Ishikawa (cell line): ENCODE measurements at regions not wholly inside any gene's neighbourhood (a gene's known extent, or its start where the extent isn't known, plus 50 kb on each side); places are given as distances from the start of the nearest gene placed in this dataset.

Experiments
- CEBPB ChIP-seq: IDR thresholded peaks from 2 replicates; pipeline ENCODE4 v1.6.1; 2012
- CREB1 ChIP-seq: IDR thresholded peaks from 2 replicates; pipeline ENCODE4 v1.6.1; 2012; ENCODE audit warnings: low read depth
- EGR1 ChIP-seq: IDR thresholded peaks from 2 replicates; pipeline ENCODE4 v1.6.1; 2012
- EP300 ChIP-seq: IDR thresholded peaks from 2 replicates; pipeline ENCODE4 v1.6.1; 2012; ENCODE audit warnings: borderline replicate concordance
- FOXM1 ChIP-seq: IDR thresholded peaks from 2 replicates; pipeline ENCODE4 v1.6.1; 2012; ENCODE audit warnings: low read depth, borderline replicate concordance
- NFIC ChIP-seq: IDR thresholded peaks from 2 replicates; pipeline ENCODE4 v1.6.1; 2012
- RAD21 ChIP-seq: IDR thresholded peaks from 2 replicates; pipeline ENCODE4 v1.6.1; 2012; ENCODE audit warnings: low read depth
- TAF1 ChIP-seq: IDR thresholded peaks from 2 replicates; pipeline ENCODE4 v1.6.1; 2012; ENCODE audit warnings: low read depth, mild to moderate bottlenecking
- TCF12 ChIP-seq: IDR thresholded peaks from 2 replicates; pipeline ENCODE4 v1.6.1; 2012; ENCODE audit warnings: low read depth
- TEAD4 ChIP-seq: IDR thresholded peaks from 2 replicates; pipeline ENCODE4 v1.6.1; 2012
- USF1 ChIP-seq: IDR thresholded peaks from 2 replicates; pipeline ENCODE4 v1.6.1; 2012
- YY1 ChIP-seq: IDR thresholded peaks from 2 replicates; pipeline ENCODE4 v1.6.1; 2012; ENCODE audit warnings: low read depth
- ZBTB7A ChIP-seq: IDR thresholded peaks from 2 replicates; pipeline ENCODE4 v1.6.1; 2012; ENCODE audit warnings: low read depth
- TF ChIP-seq, protein P1 (sequence below): IDR thresholded peaks from 2 replicates; pipeline ENCODE4 v1.6.1; 2012
- TF ChIP-seq, protein P2 (sequence below): IDR thresholded peaks from 2 replicates; pipeline ENCODE4 v1.6.1; 2012; ENCODE audit warnings: low read depth, mild to moderate bottlenecking

GRCh38 chr18:65458871-65459270 is 291.9 kb upstream of the CDH7 start:
- TF ChIP-seq YY1 (no peak), NFIC (no peak), TAF1 (no peak), EP300 (no peak), USF1 (no peak), TEAD4 (no peak), RAD21 (no peak), CREB1 (no peak), CEBPB (no peak), FOXM1 (no peak), ZBTB7A (no peak), TCF12 (no peak), EGR1 (no peak)
- TF ChIP-seq, protein P1, sequence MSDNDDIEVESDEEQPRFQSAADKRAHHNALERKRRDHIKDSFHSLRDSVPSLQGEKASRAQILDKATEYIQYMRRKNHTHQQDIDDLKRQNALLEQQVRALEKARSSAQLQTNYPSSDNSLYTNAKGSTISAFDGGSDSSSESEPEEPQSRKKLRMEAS, result no peak
- TF ChIP-seq, protein P2, sequence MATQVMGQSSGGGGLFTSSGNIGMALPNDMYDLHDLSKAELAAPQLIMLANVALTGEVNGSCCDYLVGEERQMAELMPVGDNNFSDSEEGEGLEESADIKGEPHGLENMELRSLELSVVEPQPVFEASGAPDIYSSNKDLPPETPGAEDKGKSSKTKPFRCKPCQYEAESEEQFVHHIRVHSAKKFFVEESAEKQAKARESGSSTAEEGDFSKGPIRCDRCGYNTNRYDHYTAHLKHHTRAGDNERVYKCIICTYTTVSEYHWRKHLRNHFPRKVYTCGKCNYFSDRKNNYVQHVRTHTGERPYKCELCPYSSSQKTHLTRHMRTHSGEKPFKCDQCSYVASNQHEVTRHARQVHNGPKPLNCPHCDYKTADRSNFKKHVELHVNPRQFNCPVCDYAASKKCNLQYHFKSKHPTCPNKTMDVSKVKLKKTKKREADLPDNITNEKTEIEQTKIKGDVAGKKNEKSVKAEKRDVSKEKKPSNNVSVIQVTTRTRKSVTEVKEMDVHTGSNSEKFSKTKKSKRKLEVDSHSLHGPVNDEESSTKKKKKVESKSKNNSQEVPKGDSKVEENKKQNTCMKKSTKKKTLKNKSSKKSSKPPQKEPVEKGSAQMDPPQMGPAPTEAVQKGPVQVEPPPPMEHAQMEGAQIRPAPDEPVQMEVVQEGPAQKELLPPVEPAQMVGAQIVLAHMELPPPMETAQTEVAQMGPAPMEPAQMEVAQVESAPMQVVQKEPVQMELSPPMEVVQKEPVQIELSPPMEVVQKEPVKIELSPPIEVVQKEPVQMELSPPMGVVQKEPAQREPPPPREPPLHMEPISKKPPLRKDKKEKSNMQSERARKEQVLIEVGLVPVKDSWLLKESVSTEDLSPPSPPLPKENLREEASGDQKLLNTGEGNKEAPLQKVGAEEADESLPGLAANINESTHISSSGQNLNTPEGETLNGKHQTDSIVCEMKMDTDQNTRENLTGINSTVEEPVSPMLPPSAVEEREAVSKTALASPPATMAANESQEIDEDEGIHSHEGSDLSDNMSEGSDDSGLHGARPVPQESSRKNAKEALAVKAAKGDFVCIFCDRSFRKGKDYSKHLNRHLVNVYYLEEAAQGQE, result no peak

DNA sequence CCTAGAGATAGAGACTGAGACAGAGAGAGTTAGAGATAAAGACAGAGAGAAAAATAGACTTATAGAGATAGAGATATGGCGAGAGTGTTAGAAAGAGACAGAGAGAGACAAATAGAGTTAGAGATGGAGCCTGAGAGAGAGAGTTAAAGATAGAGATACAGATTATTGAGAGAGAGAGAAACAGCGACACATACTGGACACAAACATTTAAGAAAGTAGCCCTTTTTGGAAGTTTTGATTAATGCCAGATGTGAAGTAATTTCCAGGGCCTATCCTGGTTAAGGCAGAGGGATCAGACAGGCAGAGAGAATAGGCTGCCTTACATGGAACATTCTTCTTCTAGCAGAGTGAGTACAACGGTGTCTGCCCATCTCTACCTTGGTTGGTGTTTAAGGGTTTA is 311.6 kb upstream of the CDH7 start:
- TF ChIP-seq CEBPB (no peak), EP300 (no peak)

DNA sequence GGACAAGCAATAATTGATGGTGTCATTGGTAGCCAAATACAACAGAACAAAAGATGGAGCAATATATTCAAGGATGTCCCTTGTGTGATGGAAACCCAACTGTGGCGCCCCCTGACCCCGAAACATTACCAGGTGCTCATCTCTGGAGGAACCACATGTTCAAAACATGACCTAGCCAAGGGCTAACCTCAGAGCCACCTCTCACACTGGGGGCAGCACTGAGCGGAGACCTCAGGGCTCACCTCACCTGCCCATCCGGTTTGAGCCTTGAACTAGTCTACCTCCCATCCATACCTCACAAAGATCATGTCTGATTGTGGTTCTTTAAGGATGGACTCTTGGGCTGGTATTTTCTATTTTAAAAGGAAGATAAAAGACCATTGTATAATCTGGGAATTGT is 314.4 kb upstream of the CDH7 start:
- no peak for TF ChIP-seq ZBTB7A

DNA sequence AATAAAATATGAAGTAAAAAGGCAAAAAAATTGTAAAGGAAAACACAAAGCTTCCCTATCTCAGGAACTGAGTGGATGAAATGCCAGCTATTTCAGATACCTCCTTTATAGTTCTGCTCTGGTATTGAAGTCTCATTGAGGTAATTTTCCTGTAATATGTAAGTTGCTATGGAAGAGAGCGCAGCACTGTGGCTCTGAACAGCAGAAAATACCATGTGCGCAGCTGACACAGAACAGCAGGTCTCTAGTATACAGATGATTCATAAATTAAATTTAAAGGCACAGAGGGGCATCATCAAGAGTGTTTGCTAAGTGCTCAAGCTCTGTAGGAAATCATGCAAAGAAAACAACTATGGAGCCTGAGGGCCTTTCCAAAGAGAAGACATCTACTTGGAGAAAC is 315.3 kb upstream of the CDH7 start:
- TF ChIP-seq, protein P1, result no peak
- TF ChIP-seq TEAD4 (no peak), TCF12 (no peak)
- TF ChIP-seq, protein P2, result no peak

DNA sequence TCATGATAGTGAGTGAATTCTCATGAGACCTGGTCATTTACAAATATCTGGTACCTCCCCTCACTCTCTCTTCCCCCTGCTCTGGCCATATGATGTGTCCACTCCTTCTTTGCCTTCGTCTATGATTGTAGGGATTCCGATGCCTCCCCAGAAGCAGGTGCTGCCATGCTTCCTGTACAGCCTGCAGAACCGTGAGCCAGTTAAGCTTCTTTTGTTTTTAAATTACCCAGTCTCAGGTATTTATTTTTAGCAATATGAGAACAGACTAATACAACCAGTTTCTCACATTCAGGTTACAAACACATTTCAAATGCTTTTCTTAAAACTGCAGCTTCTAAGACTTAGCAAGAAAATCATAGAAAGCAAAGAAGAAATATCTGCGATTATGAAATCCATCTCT is 321.2 kb upstream of the CDH7 start:
- TF ChIP-seq ZBTB7A (no peak), TAF1 (no peak), CEBPB (no peak), EGR1 (no peak), TCF12 (no peak), FOXM1 (no peak), EP300 (no peak), USF1 (no peak), CREB1 (no peak), RAD21 (no peak), TEAD4 (no peak)
- TF ChIP-seq, protein P1, result no peak
- TF ChIP-seq, protein P2, result no peak

DNA sequence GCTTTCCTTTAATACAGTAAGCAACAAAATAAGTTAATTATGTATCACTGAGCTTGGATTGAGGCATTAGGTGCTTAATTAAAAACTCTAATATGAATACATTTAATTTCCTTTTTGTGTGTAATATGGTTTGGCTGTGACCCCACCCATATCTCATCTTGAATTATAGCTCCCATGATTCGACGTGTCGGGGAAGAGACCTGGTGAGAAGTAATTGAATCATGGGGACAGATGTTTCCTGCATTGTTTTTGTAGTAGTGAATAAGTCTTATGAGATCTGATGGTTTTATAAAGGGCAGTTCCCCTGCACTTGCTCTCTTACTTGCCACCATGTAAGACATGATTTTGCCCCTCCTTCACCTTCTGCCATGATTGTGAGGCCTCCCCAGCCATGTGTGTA is 325.4 kb upstream of the CDH7 start:
- TF ChIP-seq TAF1 (no peak), EGR1 (no peak), FOXM1 (no peak), CREB1 (no peak)
- TF ChIP-seq, protein P1, result no peak
